ENCODE measurements at regions not wholly inside any gene's neighbourhood (a gene's known extent, or its start where the extent isn't known, plus 50 kb on each side); places are given as distances from the start of the nearest gene placed in this dataset.

DNA sequence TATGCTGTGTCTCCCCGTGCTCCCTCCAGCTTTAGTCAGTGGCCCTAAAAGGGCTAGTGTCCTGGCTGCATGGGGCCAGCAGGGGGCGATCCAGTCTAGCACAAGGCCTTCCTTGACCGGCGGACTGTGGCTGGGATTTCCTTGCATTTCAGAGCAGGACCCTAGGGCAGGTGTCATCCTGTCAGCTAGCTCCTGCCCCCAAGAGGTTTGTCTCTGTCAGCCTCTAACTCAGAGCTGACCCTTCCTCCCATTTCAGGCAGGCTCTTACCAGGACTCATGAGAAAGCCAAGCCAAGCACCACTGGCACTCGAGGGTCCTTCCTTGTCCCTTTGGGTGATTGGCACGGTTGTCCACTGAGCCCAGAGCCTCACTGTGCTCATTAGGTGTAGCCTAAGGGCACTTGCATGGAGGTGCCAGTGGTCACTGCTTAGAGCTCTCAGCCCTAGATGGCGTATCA is 140.3 kb downstream of the RPIA start:
- TF ChIP-seq, protein P1, sequence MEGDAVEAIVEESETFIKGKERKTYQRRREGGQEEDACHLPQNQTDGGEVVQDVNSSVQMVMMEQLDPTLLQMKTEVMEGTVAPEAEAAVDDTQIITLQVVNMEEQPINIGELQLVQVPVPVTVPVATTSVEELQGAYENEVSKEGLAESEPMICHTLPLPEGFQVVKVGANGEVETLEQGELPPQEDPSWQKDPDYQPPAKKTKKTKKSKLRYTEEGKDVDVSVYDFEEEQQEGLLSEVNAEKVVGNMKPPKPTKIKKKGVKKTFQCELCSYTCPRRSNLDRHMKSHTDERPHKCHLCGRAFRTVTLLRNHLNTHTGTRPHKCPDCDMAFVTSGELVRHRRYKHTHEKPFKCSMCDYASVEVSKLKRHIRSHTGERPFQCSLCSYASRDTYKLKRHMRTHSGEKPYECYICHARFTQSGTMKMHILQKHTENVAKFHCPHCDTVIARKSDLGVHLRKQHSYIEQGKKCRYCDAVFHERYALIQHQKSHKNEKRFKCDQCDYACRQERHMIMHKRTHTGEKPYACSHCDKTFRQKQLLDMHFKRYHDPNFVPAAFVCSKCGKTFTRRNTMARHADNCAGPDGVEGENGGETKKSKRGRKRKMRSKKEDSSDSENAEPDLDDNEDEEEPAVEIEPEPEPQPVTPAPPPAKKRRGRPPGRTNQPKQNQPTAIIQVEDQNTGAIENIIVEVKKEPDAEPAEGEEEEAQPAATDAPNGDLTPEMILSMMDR (IDR thresholded peaks at IDR 0.05; ENCODE audit: low read length) = peak; percentile 92
- no peak for TF ChIP-seq EZH2 (IDR thresholded peaks at IDR 0.05; ENCODE audit: borderline replicate concordance, low read length)
